SIG-M5 treated with dmso at 0.1 percent for 504 hours (cell line): ENCODE measurements at regions not wholly inside any gene's neighbourhood (a gene's known extent, or its start where the extent isn't known, plus 50 kb on each side); places are given as distances from the start of the nearest gene placed in this dataset.
"Not testable (repeated sequence)": the region's sequence is repeated elsewhere in the genome, so short reads cannot be mapped to it uniquely, and the experiment has no call there.

Experiments used
- DNase-seq: peaks from one replicate; lab custom pipeline; 2025; ENCODE audit not compliant: unreplicated experiment; lab: John Stamatoyannopoulos, UW

GRCh38 chr1:119191325-119191724, 50.9 kb upstream of the WARS2 start:
- no peak for DNase-seq

DNA sequence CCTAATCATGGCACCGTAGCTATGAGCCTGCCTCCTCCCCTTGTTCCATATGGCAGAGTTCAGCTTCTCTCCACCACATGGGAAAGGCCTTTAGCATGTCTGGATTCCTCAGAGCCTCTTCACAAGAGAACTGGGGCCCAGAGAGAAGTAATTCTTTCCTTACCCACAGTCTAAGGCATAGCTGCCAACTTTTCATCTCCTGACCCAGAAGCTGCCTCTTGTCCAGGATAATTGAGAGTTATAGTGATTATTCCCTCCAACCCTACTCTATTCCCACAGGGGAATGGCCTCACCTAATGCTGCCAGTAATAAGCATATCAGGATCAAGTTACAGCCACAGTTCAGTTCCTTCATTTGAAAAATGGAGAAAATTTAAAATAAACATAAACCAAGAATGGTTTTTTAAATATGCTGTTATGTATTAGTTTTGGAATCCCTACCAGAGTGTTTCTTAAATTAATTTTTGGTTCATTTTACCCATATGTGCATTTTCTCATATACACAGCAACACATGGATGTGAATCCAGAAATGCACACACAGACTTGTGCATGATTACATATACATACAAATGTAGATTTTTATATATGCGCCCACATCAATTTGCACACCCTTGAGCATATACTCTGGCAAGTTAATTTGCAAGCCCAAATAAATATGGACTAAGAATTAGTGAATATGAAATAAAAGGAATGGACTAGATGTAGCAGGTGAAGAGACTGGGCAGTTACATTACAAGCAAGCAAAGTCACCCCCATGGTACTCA, 63.9 kb upstream of the WARS2 start:
- no peak for DNase-seq

DNA sequence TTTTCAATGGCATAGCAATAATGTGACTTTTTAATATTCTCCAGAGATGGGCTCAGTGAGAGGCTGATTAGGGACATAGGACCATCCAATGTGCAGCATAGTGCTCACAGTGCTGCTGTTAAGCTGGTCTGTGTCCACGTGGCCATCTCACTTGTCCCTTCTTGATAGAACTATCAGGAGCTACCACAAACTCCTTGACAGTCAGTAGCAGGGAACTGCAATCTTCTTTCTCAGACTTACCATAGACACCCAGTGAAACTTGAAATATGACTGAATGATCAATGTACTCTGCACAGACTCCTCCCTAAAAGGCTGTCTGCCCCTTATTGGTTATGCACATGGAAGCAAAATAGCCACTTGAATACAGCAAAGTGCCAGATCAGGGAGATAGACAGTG, 64.5 kb upstream of the WARS2 start:
- no peak for DNase-seq

DNA sequence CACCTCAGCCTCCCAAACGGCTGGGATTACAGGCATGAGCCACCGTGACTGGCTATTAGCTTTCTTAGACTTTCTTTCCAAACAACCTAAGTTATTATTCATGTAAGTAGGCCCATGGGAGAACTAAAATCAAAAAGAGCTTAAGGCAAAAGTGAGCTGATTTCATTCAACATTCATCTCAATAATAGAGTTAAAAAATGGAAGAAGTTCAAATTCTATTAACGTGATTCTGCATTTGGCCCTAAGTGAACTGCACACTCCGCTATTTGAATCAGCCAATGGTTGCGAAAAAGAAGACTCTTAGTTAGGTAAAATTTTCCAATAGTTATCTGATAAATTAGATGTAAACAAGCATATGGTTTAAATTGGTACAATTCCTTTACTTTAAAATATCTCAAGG, 68.6 kb upstream of the WARS2 start:
- DNase-seq = no peak

DNA sequence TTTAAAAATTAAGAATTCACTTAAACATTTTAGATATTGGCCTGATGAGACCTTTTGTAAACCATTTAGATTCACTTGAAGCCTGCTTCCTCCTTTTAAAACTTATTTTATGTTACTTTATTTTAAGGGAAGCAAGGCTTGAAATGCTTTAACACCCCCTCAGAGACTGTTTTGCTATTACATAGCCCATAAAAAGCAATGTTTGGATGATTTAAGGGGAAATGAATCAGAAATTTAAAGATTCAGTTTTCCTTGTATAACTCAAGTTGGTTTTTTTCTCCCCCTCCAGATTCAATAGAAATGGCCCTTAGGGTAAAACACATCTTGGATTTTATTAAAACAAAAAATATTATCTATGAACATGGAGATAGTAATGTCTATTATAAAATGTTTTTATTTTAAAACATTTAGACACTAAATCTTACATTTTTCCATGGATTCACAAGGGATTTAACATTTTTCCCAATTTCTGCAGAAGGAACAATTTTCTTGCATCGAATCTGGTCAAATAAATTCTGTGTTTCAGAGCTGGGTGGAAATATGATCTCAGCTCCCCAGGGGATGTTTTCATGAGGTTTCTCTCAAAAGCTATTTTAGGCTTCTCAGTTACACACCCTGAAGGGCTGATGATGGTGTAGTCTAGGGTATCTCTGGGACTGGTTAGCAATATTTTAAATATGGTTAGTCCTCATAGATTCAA, 69.3 kb upstream of the WARS2 start:
- no peak for DNase-seq

DNA sequence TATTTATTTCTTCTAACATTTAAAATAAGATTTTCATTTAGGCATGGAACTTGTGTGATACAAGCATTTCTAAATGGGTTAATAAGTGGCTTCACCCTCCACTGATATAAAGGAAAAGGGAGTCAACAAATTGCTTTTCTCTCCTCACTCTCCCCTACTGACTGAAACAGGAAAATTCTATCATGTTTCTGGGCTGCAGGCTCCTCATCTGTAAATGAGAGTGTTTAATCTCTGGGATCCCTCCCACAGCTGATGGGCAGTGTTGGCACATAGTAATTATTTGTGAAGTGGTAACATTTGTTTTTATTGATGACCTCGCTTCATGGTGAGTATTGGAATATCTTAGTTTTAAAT, 69.8 kb upstream of the WARS2 start:
- no peak for DNase-seq

DNA sequence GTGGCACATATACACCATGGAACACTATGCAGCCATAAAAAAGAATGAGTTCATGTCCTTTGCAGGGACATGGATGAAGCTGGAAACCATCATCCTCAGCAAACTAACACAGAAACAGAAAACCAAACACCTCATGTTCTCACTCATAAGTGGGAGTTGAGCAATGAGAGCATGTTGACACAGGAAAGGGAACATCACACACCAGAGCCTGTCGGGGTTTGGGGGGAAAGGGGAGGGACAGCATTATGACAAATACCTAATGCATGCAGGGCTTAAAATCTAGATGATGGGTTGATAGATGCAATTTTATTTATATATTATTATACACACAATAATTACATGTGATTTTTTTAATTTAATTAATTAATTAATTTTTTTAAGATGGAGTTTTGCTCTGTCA, 72.8 kb upstream of the WARS2 start:
- not testable (repeated sequence) for DNase-seq

GRCh38 chr1:119214961-119215360, 74.5 kb upstream of the WARS2 start:
- not testable (repeated sequence) for DNase-seq

GRCh38 chr1:119217309-119217828, 76.9 kb upstream of the WARS2 start:
- DNase-seq = no peak

- peak; percentile 36 for DNase-seq
These were observed 79.3 kb upstream of the WARS2 start for GRCh38 chr1:119219711-119220110.

DNA sequence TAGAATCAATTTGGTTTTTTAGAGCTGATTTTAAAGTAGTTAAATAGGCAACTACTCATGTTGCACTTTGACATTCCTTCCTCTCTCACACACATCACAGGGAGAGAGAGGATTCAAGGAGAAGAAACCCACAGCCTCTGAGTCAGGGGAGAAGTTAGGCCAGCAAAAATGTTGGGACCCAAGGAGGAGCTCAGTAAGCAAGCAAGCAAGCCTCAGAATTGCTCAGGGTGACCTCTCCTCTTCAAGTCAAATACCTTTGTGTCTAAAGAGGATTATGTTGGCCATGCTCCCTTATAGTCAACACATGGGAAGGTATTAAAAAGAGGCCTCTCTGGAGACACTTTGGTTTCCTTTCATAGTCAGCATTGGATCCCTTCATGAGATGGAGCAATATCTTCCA, 80.5 kb upstream of the WARS2 start:
- no peak for DNase-seq

- DNase-seq = no peak
These were observed 81.8 kb upstream of the WARS2 start for GRCh38 chr1:119222271-119222670.

DNA sequence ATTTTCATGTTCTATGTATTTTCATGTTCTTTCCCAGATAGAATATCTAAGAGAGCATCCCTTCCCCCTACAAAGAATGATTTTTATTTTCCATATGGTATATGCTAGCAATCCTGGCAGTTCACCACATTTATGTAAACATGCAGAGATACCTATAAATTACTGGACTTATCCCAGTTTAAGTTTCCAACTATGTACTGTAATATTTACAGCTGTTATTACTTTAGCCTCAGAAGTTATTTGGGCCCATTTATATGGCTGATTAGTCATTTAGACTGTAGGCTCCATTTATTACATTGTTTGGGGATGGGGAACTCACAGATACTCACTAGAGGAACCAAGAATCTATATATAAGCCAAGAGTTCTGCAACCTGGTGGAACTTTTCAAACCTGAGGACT, 84.8 kb upstream of the WARS2 start:
- DNase-seq = no peak

- DNase-seq = no peak
These were observed 85.4 kb upstream of the WARS2 start for GRCh38 chr1:119225831-119226230.

GRCh38 chr1:119226321-119226720, 85.9 kb upstream of the WARS2 start:
- DNase-seq = no peak

GRCh38 chr1:119226913-119227312, 86.5 kb upstream of the WARS2 start:
- no peak for DNase-seq

DNA sequence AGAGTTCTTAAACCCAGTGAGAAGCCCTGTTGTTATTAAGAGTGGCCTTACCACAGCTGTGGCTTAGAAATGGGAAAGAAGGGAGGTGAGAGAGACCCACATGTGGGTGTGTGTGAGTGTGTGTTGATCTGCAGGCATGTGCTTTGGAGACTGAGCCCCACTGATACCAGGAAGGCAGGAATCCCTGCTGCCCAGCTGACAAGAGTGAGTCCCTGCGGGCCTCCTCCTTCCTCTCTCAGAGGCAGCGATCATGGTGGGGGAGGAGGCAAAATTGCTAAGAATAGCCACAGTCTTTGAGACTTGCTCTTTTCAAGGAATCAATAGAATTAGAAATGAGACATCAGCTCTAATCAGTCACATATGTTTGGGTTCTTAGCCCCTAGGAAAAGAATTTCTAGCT, 87.0 kb upstream of the WARS2 start:
- no peak for DNase-seq

DNA sequence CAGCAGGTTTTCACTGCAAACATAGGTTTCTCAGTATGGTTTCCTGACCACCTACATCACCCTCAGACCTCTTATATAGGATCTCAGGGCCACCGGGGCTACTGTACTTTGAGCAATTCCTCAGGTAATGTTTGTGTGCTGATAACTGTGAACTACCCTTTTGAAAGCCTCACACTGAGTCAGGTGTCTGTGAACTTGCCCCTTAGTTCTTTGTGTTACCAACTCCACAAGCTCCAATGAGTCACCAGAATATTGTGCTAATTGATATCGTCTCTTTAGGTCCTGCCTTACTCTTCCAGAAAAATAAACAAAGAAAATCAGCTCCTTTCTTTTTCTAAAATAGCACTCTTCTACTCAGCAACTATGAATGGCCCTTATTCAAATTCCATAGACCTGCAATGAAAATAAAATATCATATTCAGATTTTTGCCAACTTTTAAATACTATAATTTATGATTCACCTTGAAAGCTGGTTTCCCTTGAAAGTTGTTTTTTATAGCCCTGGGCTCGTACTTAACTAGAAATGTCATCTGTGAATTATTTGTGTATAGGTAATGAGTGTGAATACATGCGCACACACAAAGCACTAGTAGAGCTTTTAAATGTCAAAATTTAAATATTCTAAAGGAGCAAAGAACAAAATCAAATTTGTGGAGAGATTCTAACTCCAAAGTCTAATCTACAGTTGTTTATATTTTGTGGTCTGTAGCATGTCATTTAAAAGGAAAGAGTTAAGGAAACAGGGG, 88.1 kb upstream of the WARS2 start:
- no peak for DNase-seq

- DNase-seq = no peak
These were observed 94.7 kb upstream of the WARS2 start for GRCh38 chr1:119235120-119235519.

DNA sequence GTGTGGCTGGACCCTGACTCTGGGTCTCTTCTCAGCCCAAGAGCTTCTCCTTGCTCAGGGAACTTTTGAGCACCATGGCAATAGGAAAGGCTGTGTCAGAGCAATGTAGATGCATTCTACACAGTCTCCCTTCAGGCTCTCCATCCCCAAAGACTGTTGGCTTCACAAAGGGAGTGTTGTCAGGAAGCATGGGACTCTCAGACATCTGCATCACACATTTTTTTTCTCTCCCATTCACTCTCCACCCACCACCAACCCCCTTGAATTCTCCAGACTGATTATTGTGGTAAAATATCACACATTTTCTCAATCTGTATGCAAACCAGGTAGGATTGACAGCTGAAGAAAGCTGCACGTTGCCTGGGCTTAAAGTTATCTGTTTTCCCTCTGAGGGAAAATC, 105.4 kb upstream of the WARS2 start:
- DNase-seq = no peak

GRCh38 chr1:119249283-119249682, 108.8 kb upstream of the WARS2 start:
- no peak for DNase-seq

DNA sequence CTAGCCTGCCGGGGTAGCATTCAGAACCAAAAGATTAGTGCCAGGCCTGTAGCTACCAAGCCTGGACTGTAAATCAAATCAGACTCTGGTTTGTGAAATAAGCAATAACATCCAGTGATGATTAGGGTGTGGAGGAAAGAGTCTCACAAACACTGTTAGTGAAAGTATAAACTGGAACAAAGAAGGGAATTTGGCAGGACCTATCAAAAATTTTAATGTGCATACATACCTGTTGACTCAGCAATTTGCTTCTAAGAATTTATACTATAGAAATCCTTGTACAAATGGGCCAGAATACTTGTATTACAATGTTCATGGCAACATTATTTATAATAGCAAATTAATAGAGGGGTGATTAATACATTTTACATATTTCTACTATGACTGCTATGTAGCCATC, 109.8 kb upstream of the WARS2 start:
- DNase-seq = no peak
